GM06990 (cell line): ENCODE measurements at regions not wholly inside any gene's neighbourhood (a gene's known extent, or its start where the extent isn't known, plus 50 kb on each side); places are given as distances from the start of the nearest gene placed in this dataset.

Source experiments
- DNase-seq: peaks from one replicate; pipeline ENCODE4 v3.0.0-alpha.2; 2011; ENCODE audit not compliant: insufficient read length; ENCODE audit errors: extremely low read depth
- H3K27me3 ChIP-seq: replicated peaks from 2 replicates; pipeline ENCODE4 v1.6.0; 2011; ENCODE audit warnings: low read length; ENCODE audit not compliant: control insufficient read depth, insufficient read depth
- H3K36me3 ChIP-seq: 2 replicates; pipeline ENCODE4 v1.5.1; 2011; ENCODE audit warnings: low read length; ENCODE audit not compliant: control insufficient read depth, insufficient read depth
- H3K4me3 ChIP-seq: replicated peaks from 2 replicates; pipeline ENCODE4 v1.5.1; 2011; ENCODE audit warnings: low read depth, mild to moderate bottlenecking, control low read depth, low read length
- TF ChIP-seq, protein P1 (sequence below): IDR thresholded peaks from 2 replicates; pipeline ENCODE4 v1.5.1; 2011; ENCODE audit warnings: low read length, control low read depth, mild to moderate bottlenecking, inconsistent platforms; ENCODE audit not compliant: insufficient read depth, poor library complexity, severe bottlenecking

DNA sequence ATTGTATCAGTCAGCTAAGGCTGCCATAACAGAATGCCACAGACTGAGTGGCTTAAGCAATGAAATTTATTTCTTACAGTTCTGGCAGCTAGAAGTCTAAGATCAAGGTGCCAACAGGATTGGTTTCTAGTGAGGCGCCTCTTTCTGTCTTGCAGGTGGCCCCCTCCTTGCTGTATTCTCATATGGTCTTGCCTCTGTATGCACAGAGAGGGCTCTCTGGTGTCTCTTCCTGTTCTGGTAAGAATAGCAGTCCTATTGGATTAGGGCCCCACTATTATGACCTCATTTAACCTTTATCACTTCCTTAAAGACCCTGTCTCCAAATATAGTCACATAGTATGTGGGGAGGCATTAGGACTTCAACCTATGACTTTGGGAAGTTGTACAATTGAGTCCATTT lies 253.9 kb downstream of the EDEM1 start:
- TF ChIP-seq, protein P1, sequence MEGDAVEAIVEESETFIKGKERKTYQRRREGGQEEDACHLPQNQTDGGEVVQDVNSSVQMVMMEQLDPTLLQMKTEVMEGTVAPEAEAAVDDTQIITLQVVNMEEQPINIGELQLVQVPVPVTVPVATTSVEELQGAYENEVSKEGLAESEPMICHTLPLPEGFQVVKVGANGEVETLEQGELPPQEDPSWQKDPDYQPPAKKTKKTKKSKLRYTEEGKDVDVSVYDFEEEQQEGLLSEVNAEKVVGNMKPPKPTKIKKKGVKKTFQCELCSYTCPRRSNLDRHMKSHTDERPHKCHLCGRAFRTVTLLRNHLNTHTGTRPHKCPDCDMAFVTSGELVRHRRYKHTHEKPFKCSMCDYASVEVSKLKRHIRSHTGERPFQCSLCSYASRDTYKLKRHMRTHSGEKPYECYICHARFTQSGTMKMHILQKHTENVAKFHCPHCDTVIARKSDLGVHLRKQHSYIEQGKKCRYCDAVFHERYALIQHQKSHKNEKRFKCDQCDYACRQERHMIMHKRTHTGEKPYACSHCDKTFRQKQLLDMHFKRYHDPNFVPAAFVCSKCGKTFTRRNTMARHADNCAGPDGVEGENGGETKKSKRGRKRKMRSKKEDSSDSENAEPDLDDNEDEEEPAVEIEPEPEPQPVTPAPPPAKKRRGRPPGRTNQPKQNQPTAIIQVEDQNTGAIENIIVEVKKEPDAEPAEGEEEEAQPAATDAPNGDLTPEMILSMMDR = no peak
- no peak for DNase-seq
- H3K4me3 ChIP-seq = no peak overlapping the region
- no peaks in the 10 kb centered on the region for H3K27me3 ChIP-seq
- no peaks in the 10 kb centered on the region for H3K36me3 ChIP-seq

DNA sequence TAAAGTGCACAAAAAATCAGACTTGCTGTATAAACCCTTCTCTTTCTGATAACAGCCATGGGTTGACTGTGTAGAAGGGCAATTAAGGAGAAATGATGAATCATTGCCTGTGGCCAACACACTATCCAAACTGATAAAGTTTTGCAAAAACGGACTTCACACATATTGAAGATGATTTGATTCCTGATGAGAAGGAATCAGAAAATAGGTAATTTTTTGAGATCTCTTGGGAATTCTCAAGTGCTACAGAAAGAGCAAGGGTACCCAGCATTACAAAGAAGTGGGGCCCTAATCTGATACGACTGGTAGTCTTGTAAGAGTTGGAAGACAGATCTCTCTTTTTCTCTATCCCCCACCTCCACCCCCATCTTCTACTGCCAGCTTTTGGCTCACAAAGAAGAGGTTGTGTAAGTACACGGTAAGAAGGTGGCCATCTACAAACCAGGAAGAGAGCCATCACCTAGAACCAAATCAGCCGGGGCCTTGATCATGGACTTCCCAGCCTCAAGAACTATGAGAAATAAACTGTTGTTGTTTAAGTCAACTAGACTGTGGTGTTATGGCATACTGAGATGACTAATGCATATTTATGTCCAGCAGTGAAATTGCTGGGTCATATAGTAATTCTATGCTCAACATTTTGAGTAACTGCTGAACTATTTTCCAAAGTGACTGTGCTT lies 254.7 kb downstream of the EDEM1 start:
- Histone ChIP-seq H3K27me3 (no peaks in the 10 kb centered on the region), H3K36me3 (no peaks in the 10 kb centered on the region), H3K4me3 (no peak overlapping the region)
- TF ChIP-seq, protein P1 = no peak
- no peak for DNase-seq

DNA sequence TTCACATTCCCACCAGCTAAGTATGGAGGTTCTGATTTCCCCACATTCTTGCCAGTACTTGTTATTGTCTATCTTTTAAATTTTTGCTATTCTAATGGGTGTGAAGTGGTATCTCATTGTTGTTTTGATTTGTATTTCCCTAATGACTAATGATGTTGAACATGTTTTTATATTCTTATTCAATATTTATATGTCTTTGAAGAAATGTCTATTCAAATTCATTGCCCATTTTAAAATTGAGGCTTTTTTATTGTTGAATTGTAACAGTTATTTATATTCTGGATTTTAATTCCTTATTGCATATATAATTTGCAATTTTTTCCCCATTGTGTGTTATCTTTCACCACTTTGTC lies 255.3 kb downstream of the EDEM1 start:
- TF ChIP-seq, protein P1 = no peak

DNA sequence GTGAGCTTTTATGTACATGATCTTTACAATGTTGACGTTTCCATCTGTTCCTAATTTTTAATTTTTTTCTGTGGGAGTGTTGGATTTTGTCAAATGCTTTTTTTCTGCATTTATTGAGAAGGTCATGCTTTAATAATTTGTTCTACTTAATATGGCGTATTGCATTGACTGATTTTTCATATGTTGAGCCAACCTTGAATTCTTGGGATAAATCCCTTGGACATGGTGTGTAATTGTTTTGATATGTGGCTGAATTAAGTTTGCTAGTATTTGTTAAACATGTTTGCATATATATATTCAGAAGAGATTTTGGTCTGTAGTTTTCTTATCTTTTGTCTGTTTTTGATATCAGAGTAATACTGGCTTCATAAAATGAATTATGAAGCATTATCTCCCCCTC lies 256.7 kb downstream of the EDEM1 start:
- DNase-seq = no peak
- no peaks in the 10 kb centered on the region for H3K27me3 ChIP-seq
- no peaks in the 10 kb centered on the region for H3K36me3 ChIP-seq
- TF ChIP-seq, protein P1 = no peak
- no peak overlapping the region for H3K4me3 ChIP-seq

More for the DNA sequence above, 255.3 kb downstream of the EDEM1 start:
- H3K36me3 ChIP-seq = no peaks in the 10 kb centered on the region
- no peaks in the 10 kb centered on the region for H3K27me3 ChIP-seq
- H3K4me3 ChIP-seq = no peak overlapping the region
- no peak for DNase-seq

DNA sequence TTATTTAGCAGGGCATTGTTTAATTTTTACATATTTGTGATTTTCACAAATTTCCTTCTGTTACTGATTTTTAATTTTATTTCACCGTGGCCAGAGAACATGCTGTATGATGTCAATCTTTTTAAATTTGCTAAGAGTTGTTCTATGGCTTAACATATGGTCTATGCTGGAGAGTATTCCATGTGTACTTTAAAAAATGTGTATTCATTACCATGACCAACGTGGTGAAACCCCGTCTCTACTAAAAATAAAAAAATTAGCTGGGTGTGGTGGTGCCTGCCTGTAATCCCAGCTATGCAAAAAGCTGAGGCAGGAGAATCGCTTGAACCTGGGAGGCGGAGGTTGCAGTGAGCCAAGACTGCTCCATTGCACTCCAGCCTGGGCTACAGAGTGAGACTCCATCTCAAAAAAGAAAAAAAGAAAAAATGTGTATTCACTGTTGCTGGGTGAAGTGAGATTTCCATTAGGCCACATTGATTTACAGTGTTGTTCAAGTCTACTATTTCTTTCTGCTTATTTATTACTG lies 258.2 kb downstream of the EDEM1 start:
- Histone ChIP-seq H3K4me3 (no peak overlapping the region), H3K36me3 (no peaks in the 10 kb centered on the region), H3K27me3 (no peaks in the 10 kb centered on the region)
- TF ChIP-seq, protein P1 = no peak
- DNase-seq = no peak

DNA sequence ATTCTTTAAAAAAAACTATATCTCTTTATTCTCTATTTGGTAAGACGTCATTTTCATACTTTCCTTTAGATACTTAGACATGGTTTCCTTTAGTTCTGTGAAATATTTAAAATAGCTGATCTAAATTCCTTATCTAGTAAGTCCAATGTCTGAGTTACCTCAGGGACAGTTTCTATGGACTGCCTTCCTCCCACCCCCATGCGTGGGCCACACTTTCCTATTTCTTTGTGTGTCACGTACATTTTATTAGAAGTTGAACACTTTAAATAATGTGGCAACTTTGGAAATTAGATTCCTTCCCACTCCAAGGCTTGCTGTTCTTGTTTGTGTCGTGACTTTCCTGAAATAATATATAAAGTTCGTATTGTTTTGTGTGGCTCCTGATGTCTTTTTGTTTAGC lies 260.7 kb downstream of the EDEM1 start:
- TF ChIP-seq, protein P1 = no peak
- H3K4me3 ChIP-seq = no peak overlapping the region
- H3K27me3 ChIP-seq = no peaks in the 10 kb centered on the region
- DNase-seq = no peak
- no peaks in the 10 kb centered on the region for H3K36me3 ChIP-seq
